HepG2 (cell line): ENCODE measurements at regions not wholly inside any gene's neighbourhood (a gene's known extent, or its start where the extent isn't known, plus 50 kb on each side); places are given as distances from the start of the nearest gene placed in this dataset.

Experiments used
- ATAC-seq: fragments of 200-7000 bp; cut with Tn5 transposase; 3 replicates; pipeline ENCODE4 v1.9.1; 2020; ENCODE audit warnings: mild to moderate bottlenecking, moderate library complexity
- BruUV-seq: library from RNA; stranded (reverse); fragments of 400-500 nt; replicated peaks from 2 replicates; lab custom pipeline; 2021; lab: Mats Ljungman, UMichigan
- CTCF ChIA-PET: fragments of 300-600 bp; formaldehyde crosslinking; extraction: SDS; loops from one replicate; lab custom pipeline; 2021; ENCODE audit warnings: low total read pairs, inconsistent platforms, low intra/inter-chr PET ratio; lab: Yijun Ruan, JAX
- POLR2A ChIA-PET: fragments of 350-600 bp; sonication (Branson Sonifier 250); formaldehyde crosslinking; loops from one replicate; lab custom pipeline; 2020; ENCODE audit warnings: antibody characterized with exemption, inconsistent platforms; lab: Yijun Ruan, JAX
- DNase-seq: peaks from one replicate; pipeline ENCODE4 v3.0.0-alpha.2; 2015; ENCODE audit warnings: low spot score
- FAIRE-seq: peaks from 3 replicates; lab custom pipeline; 2011; peaks lifted over from hg19 to GRCh38; lab: Jason Lieb, UNC
- H2AFZ ChIP-seq: one replicate; pipeline ENCODE4 v1.6.1; 2011; ENCODE audit warnings: low read length, inconsistent platforms
- H3K27ac ChIP-seq: fragments of 300-600 bp; 3 replicates; pipeline ENCODE4 v1.8.0; 2011; ENCODE audit warnings: mixed run types, mild to moderate bottlenecking, mixed read lengths, low read length, inconsistent platforms; ENCODE audit not compliant: insufficient read depth; ENCODE audit errors: extremely low read length
- H3K27me3 ChIP-seq, 2 experiments: fragments of 200-600 bp in 1 of 2; 2 replicates in 1 of 2; 3 replicates in 1 of 2; pipeline versions ENCODE4 v1.6.0 to v1.8.0; 2011; ENCODE audit warnings: low read length in 2 of 2, mild to moderate bottlenecking in 2 of 2, moderate library complexity in 2 of 2, inconsistent platforms in 1 of 2; ENCODE audit not compliant: insufficient read depth in 2 of 2, control insufficient read depth in 1 of 2
- H3K36me3 ChIP-seq, 2 experiments: fragments of 200-600 bp in 1 of 2; replicated peaks in 1 of 2; 2 replicates in 1 of 2; 3 replicates in 1 of 2; pipeline versions ENCODE4 v1.5.1 to v1.8.0; 2011; ENCODE audit warnings: low read length in 2 of 2, inconsistent platforms in 1 of 2; ENCODE audit not compliant: insufficient read depth in 2 of 2, control insufficient read depth in 1 of 2
- H3K4me1 ChIP-seq: 2 replicates; pipeline ENCODE4 v1.5.1; 2012; ENCODE audit warnings: low read length, inconsistent platforms; ENCODE audit not compliant: insufficient read depth
- H3K4me2 ChIP-seq: 2 replicates; pipeline ENCODE4 v1.6.0; 2011; ENCODE audit warnings: low read depth, low read length, inconsistent platforms
- H3K4me3 ChIP-seq, 3 experiments: fragments of 200-600 bp in 1 of 3; sonication (generic), shearing (Covaris generic) in 1 of 3; replicated peaks in 1 of 3; 2 replicates each; pipeline ENCODE4 v1.5.1; 2011 to 2016; ENCODE audit warnings: low read length in 3 of 3, inconsistent platforms in 2 of 3, low read depth in 2 of 3, mild to moderate bottlenecking in 2 of 3, control low read depth in 1 of 3, mixed read lengths in 1 of 3; ENCODE audit not compliant: insufficient read depth in 1 of 3
- H3K79me2 ChIP-seq: one replicate; pipeline ENCODE4 v1.6.1; 2011; ENCODE audit warnings: low read length, inconsistent platforms; ENCODE audit not compliant: insufficient read depth
- H3K9ac ChIP-seq: 2 replicates; pipeline ENCODE4 v1.6.0; 2011; ENCODE audit warnings: mild to moderate bottlenecking, low read depth, low read length, inconsistent platforms; ENCODE audit not compliant: insufficient read depth
- H3K9me3 ChIP-seq: 2 replicates; pipeline ENCODE4 v1.5.1; 2012; ENCODE audit warnings: mild to moderate bottlenecking, low read length
- H4K20me1 ChIP-seq: 2 replicates; pipeline ENCODE4 v1.6.0; 2011; ENCODE audit warnings: inconsistent platforms, mild to moderate bottlenecking, low read length, moderate library complexity; ENCODE audit not compliant: insufficient read depth
- ATF7 ChIP-seq, 2 experiments: fragments of 450-650 bp in 1 of 2; sonication (generic) in 1 of 2; formaldehyde crosslinking in 1 of 2; IDR thresholded peaks; 2 replicates each; pipeline versions ENCODE4 v1.4.0 to v1.6.1; 2016 to 2020; ENCODE audit warnings: antibody characterized with exemption in 1 of 2, mild to moderate bottlenecking in 1 of 2, missing genetic modification reagents in 1 of 2
- CREB1 ChIP-seq, 2 experiments: fragments of 450-650 bp in 1 of 2; IDR thresholded peaks; 2 replicates each; pipeline ENCODE4 v1.6.1; 2016 to 2017; ENCODE audit warnings: control low read depth in 1 of 2, mild to moderate bottlenecking in 1 of 2, missing compliant biosample characterization in 1 of 2, missing genetic modification characterization in 1 of 2
- GTF3A ChIP-seq: sonication (generic); formaldehyde crosslinking; conservative IDR thresholded peaks from 2 replicates; pipeline ENCODE4 v1.4.0; 2020; ENCODE audit warnings: mild to moderate bottlenecking, missing genetic modification reagents
- MBD4 ChIP-seq: IDR thresholded peaks from 2 replicates; pipeline ENCODE4 v1.6.1; 2012; ENCODE audit warnings: low read length, inconsistent platforms, borderline replicate concordance
- MBNL3 ChIP-seq: fragments of 250-450 bp; sonication (Bioruptor Pico); conservative IDR thresholded peaks from 2 replicates; pipeline ENCODE4 v1.8.0; 2022; ENCODE audit warnings: mild to moderate bottlenecking, inconsistent platforms
- MXD4 ChIP-seq: IDR thresholded peaks from 2 replicates; pipeline ENCODE4 v1.6.1; 2016; ENCODE audit warnings: mild to moderate bottlenecking, missing biosample characterization, missing genetic modification reagents
- NFATC3 ChIP-seq: sonication (generic); formaldehyde crosslinking; IDR thresholded peaks from 2 replicates; pipeline ENCODE4 v1.5.1; 2020; ENCODE audit warnings: mild to moderate bottlenecking, missing genetic modification reagents
- REL ChIP-seq: sonication (generic); formaldehyde crosslinking; conservative IDR thresholded peaks from 2 replicates; pipeline ENCODE4 v1.8.0; 2022; ENCODE audit warnings: mild to moderate bottlenecking, missing genetic modification reagents, moderate library complexity
- ZNF343 ChIP-seq: sonication (generic); formaldehyde crosslinking; IDR thresholded peaks from 2 replicates; pipeline ENCODE4 v1.4.0; 2020; ENCODE audit warnings: mild to moderate bottlenecking, missing genetic modification reagents
- ZNF430 ChIP-seq: sonication (generic); formaldehyde crosslinking; IDR thresholded peaks from 2 replicates; pipeline ENCODE4 v1.9.0; 2021; ENCODE audit warnings: mild to moderate bottlenecking, missing genetic modification reagents
- ZNF44 ChIP-seq: sonication (generic); formaldehyde crosslinking; IDR thresholded peaks from 2 replicates; pipeline ENCODE4 v1.5.1; 2020; ENCODE audit warnings: mild to moderate bottlenecking, missing genetic modification reagents
- ZNF570 ChIP-seq: sonication (generic); formaldehyde crosslinking; IDR thresholded peaks from 2 replicates; pipeline ENCODE4 v1.4.0; 2020; ENCODE audit warnings: mild to moderate bottlenecking, missing genetic modification reagents, borderline replicate concordance
- ZNF773 ChIP-seq: sonication (generic); formaldehyde crosslinking; IDR thresholded peaks from 2 replicates; pipeline ENCODE4 v1.4.0; 2020; ENCODE audit warnings: missing genetic modification reagents, borderline replicate concordance
- ZNF777 ChIP-seq: sonication (generic); formaldehyde crosslinking; IDR thresholded peaks from 2 replicates; pipeline ENCODE4 v1.4.0; 2020; ENCODE audit warnings: missing genetic modification reagents
- ZNF788 ChIP-seq: sonication (generic); formaldehyde crosslinking; IDR thresholded peaks from 2 replicates; pipeline ENCODE4 v1.5.0; 2020; ENCODE audit warnings: mild to moderate bottlenecking, missing genetic modification reagents, borderline replicate concordance
- ZNF841 ChIP-seq: sonication (generic); formaldehyde crosslinking; IDR thresholded peaks from 2 replicates; pipeline ENCODE4 v1.8.1; 2023; ENCODE audit warnings: missing genetic modification reagents, borderline replicate concordance
- WGBS: methylation state at CpG from one replicate; pipeline ENCODE4 v1.1.6; 2017; ENCODE audit warnings: low lambda C conversion rate; 5-methylcytosine and 5-hydroxymethylcytosine counted together
- in situ Hi-C: cut with HindIII; loops from 2 replicates; pipeline ENCODE4 v1.10.0; 2017; ENCODE audit warnings: low pct_unique_long_range_greater_than_20kb; ENCODE audit not compliant: extremely low pct_ligation_motif_present
- intact Hi-C: fragments of 100-400 bp; cut with micrococcal nuclease; formaldehyde crosslinking; loops from one replicate; pipeline ENCODE4 v1.10.0; 2022; ENCODE audit not compliant: unreplicated experiment

DNA sequence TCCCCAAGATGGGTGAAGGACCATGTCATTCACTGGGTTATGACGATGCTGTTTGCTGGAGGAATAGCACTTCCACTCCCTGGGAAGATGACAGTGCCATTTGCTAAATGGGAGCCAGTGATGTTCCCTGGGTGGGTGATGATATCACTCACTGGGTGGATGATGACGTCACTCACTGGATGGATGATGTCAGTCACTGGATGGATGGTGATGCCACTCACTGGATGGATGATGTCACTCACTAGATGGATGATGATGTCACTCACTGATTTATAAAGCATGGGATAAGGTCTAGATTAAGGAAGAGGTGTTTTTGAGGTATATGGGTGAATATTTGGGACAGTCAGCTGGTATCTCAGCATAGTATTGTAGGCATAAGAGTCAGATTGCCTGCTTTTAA, 457.2 kb downstream of the AJAP1 start:
- peak; percentile 99 for TF ChIP-seq CREB1 (IDR thresholded peaks at IDR 0.05)
- no peak for TF ChIP-seq CREB1 (CRISPR knock-in tag; IDR thresholded peaks at IDR 0.05)
- no peak for TF ChIP-seq ZNF841
- no peak for TF ChIP-seq ZNF777
- peak; percentile 100 for TF ChIP-seq ATF7 (IDR thresholded peaks at IDR 0.05)
- TF ChIP-seq ATF7 (CRISPR knock-in tag; IDR thresholded peaks at IDR 0.05) = no peak
- Histone ChIP-seq H3K27me3 (no peaks in the 10 kb centered on the region), H4K20me1 (no peaks in the 10 kb centered on the region), H3K9ac (no peak overlapping the region), H2AFZ (no peak overlapping the region), H3K36me3 (no peaks in the 10 kb centered on the region), H3K79me2 (no peaks in the 10 kb centered on the region), H3K9me3 (0 out of 2 replicates have a peak, but pooled peaks cover 7% of the 10 kb centered on the region), H3K4me1 (no peaks in the 10 kb centered on the region), H3K27ac (no peak overlapping the region), H3K4me3 (no peak overlapping the region), H3K4me2 (no peak overlapping the region)
- 0% methylated on average over 1 of the region's 2 CpGs for WGBS
- intact Hi-C loops = no loop called here
- CTCF ChIA-PET = no interaction called here
- BruUV-seq = no TSS peak
- ATAC-seq = no peak
- POLR2A ChIA-PET = no interaction called here
- no peak for FAIRE-seq
- in situ Hi-C loops = no loop called here
- no peak for DNase-seq

DNA sequence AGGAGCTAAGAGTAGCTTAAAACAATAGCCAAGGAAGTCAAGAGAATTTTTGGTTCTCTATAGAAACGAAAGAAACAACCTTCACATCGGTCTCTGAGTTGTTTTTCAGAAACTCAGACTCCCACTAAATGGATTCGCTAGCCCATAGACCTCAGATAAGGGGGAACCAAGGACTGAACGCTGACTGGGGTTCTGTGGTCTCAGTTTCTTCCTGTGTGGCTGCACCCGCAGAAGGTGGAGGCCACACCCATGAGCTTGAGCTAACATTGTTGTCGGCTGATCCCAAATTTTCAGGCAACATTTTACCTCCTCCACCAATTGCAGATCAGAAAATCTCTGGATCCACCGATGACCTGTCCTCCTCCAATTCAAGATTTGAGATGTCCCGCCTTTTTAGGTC, 456.1 kb downstream of the AJAP1 start:
- Histone ChIP-seq H4K20me1 (no peaks in the 10 kb centered on the region), H3K9ac (no peak overlapping the region), H2AFZ (no peak overlapping the region), H3K4me3 (no peak overlapping the region), H3K9me3 (peaks cover 14% of the 10 kb centered on the region; the same call in 1 of the 2 replicates), H3K4me1 (no peaks in the 10 kb centered on the region), H3K79me2 (no peaks in the 10 kb centered on the region), H3K27ac (no peak overlapping the region), H3K4me2 (no peak overlapping the region), H3K36me3 (no peaks in the 10 kb centered on the region), H3K27me3 (no peaks in the 10 kb centered on the region)
- FAIRE-seq (no peak), ATAC-seq (no peak), DNase-seq (no peak)
- TF ChIP-seq ZNF430 (CRISPR knock-in tag) (no peak), MXD4 (no peak), ZNF44 (CRISPR knock-in tag) (no peak), GTF3A (CRISPR knock-in tag) (no peak), ZNF570 (CRISPR knock-in tag) (no peak), ZNF788 (CRISPR knock-in tag) (no peak), MBNL3 (CRISPR knock-in tag) (no peak), NFATC3 (CRISPR knock-in tag) (no peak), MBD4 (no peak), ZNF343 (CRISPR knock-in tag) (no peak), ZNF773 (CRISPR knock-in tag) (no peak), REL (no peak)
- ChIA-PET POLR2A (no interaction called here), CTCF (no interaction called here)
- no TSS peak for BruUV-seq
- in situ Hi-C loops = no loop called here
- intact Hi-C loops = no loop called here
- WGBS = 8% methylated on average over 8 of the region's 8 CpGs
